ENCODE measurements at regions not wholly inside any gene's neighbourhood (a gene's known extent, or its start where the extent isn't known, plus 50 kb on each side); places are given as distances from the start of the nearest gene placed in this dataset.

DNA sequence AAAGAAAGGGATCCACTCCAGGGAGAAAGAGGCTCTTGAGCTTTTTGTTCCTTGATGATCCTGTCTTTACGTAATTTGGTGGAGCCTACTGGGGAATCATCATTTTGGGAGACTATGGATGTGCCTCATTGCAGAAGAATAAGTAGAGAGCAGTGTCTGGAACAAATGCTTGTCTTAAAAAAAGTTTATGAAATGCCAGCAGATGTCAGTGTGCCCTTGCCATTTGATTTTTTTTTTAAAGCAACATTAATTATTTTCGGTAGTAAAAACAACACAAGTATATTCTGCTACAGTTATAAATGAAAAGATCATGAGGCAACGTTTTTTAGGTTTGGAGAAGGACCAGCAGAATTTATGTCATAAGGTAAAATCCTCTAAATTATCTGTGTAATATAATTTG is 934.8 kb upstream of the EEF2KMT start:
- ATAC-seq (no peak), DNase-seq (ENCODE audit: low read depth, low spot score) (no peak)
- Histone ChIP-seq H3K9me3 (ENCODE audit: control insufficient read depth in 1 of 2, insufficient read depth in 1 of 2, low read depth in 1 of 2, low read length in 2 of 2) (peaks cover 4 to 11% of the 10 kb centered on the region in 2 experiments; a peak in 2 of 4 replicates), H3K4me3 (replicated peaks in 1 of 2; ENCODE audit: low read depth in 1 of 2, low read length in 2 of 2) (no peak overlapping the region), H2AFZ (ENCODE audit: low read depth, low read length, poor library complexity, severe bottlenecking) (no peak overlapping the region), H3K27me3 (ENCODE audit: insufficient read depth, low read length) (no peaks in the 10 kb centered on the region), H3K4me1 (ENCODE audit: control insufficient read depth in 1 of 2, insufficient read depth in 2 of 2, low read length in 2 of 2) (no peaks in the 10 kb centered on the region), H3K4me2 (ENCODE audit: low read length) (no peak overlapping the region), H3K9me2 (ENCODE audit: insufficient read depth) (no peaks in the 10 kb centered on the region), H4K20me1 (ENCODE audit: insufficient read depth) (no peaks in the 10 kb centered on the region), H3K79me2 (ENCODE audit: insufficient read depth, low read length) (no peaks in the 10 kb centered on the region), H3K9ac (ENCODE audit: low read length) (no peak overlapping the region), H3K27ac (ENCODE audit: low read depth, low read length) (no peak overlapping the region), H3K36me3 (ENCODE audit: control insufficient read depth in 1 of 2, insufficient read depth in 2 of 2, low read length in 2 of 2) (no peaks in the 10 kb centered on the region)
- CTCF ChIA-PET: no interaction called here
- RAD21 ChIA-PET (ENCODE audit: low non-redundant PET in 1 of 2, low total read pairs in 2 of 2, uncharacterized antibody in 2 of 2, unreplicated experiment in 2 of 2): no interaction called here
- BruUV-seq (replicated peaks): no TSS peak
- intact Hi-C loops (cut with micrococcal nuclease): no loop called here
- POLR2A ChIA-PET: no interaction called here
- TF ChIP-seq YY1 (IDR thresholded peaks at IDR 0.05; ENCODE audit: extremely low read depth, insufficient replicate concordance, low read depth, low read length) (no peak), EZH2 (IDR thresholded peaks at IDR 0.05) (no peak), POLR2A (IDR thresholded peaks at IDR 0.05; ENCODE audit: borderline replicate concordance, extremely low read depth, insufficient read depth, insufficient read length) (no peak), ELF1 (IDR thresholded peaks at IDR 0.05; ENCODE audit: borderline replicate concordance, low read depth) (no peak), RAD21 (IDR thresholded peaks at IDR 0.05; ENCODE audit: low read depth) (no peak), SRF (IDR thresholded peaks at IDR 0.05; ENCODE audit: low read depth) (no peak), TCF7L2 (IDR thresholded peaks at IDR 0.05; ENCODE audit: borderline replicate concordance, extremely low read depth, insufficient read depth, insufficient read length) (no peak), ZFX (IDR thresholded peaks at IDR 0.05) (no peak), POLR2AphosphoS5 (IDR thresholded peaks at IDR 0.05; ENCODE audit: low read depth, low read length) (no peak), CBX3 (IDR thresholded peaks at IDR 0.05; ENCODE audit: low read depth) (no peak)
- TF ChIP-seq, protein P1, sequence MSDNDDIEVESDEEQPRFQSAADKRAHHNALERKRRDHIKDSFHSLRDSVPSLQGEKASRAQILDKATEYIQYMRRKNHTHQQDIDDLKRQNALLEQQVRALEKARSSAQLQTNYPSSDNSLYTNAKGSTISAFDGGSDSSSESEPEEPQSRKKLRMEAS (IDR thresholded peaks at IDR 0.05): no peak

DNA sequence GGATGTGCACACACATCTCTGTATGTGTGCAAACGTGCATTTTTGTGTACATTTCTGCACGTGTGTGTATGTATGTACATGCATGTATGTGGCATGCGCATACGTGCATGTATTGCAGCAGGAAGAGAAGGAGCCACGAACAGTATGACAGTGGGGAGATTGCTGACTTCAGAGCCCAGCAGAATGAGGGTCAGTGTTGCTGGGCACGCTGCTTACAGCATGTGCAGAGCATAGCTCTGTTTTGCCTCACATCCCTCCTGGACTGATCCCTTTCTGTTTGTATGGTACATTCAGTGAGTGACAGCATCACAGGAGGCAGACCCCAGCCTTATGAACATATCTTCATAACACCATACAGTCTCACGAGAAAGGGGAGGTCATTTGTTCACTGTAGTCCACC is 934.0 kb upstream of the EEF2KMT start:
- POLR2A ChIA-PET: no interaction called here
- Histone ChIP-seq H3K4me1 (ENCODE audit: control insufficient read depth in 1 of 2, insufficient read depth in 2 of 2, low read length in 2 of 2) (no peaks in the 10 kb centered on the region), H3K27ac (ENCODE audit: low read depth, low read length) (no peak overlapping the region), H3K36me3 (ENCODE audit: control insufficient read depth in 1 of 2, insufficient read depth in 2 of 2, low read length in 2 of 2) (no peaks in the 10 kb centered on the region), H3K4me3 (replicated peaks in 1 of 2; ENCODE audit: low read depth in 1 of 2, low read length in 2 of 2) (no peak overlapping the region), H3K9me2 (ENCODE audit: insufficient read depth) (no peaks in the 10 kb centered on the region), H3K79me2 (ENCODE audit: insufficient read depth, low read length) (no peaks in the 10 kb centered on the region), H3K9me3 (ENCODE audit: control insufficient read depth in 1 of 2, insufficient read depth in 1 of 2, low read depth in 1 of 2, low read length in 2 of 2) (peaks cover 4 to 14% of the 10 kb centered on the region in 2 experiments; a peak in 2 of 4 replicates), H3K9ac (ENCODE audit: low read length) (no peak overlapping the region), H3K27me3 (ENCODE audit: insufficient read depth, low read length) (no peaks in the 10 kb centered on the region), H3K4me2 (ENCODE audit: low read length) (no peak overlapping the region), H4K20me1 (ENCODE audit: insufficient read depth) (no peaks in the 10 kb centered on the region), H2AFZ (ENCODE audit: low read depth, low read length, poor library complexity, severe bottlenecking) (no peak overlapping the region)
- BruUV-seq (replicated peaks): no TSS peak
- CTCF ChIA-PET: no interaction called here
- intact Hi-C loops (cut with micrococcal nuclease): no loop called here
- ATAC-seq (no peak), DNase-seq (ENCODE audit: low read depth, low spot score) (no peak)
- RAD21 ChIA-PET (ENCODE audit: low non-redundant PET in 1 of 2, low total read pairs in 2 of 2, uncharacterized antibody in 2 of 2, unreplicated experiment in 2 of 2): no interaction called here
- TF ChIP-seq, protein P2, sequence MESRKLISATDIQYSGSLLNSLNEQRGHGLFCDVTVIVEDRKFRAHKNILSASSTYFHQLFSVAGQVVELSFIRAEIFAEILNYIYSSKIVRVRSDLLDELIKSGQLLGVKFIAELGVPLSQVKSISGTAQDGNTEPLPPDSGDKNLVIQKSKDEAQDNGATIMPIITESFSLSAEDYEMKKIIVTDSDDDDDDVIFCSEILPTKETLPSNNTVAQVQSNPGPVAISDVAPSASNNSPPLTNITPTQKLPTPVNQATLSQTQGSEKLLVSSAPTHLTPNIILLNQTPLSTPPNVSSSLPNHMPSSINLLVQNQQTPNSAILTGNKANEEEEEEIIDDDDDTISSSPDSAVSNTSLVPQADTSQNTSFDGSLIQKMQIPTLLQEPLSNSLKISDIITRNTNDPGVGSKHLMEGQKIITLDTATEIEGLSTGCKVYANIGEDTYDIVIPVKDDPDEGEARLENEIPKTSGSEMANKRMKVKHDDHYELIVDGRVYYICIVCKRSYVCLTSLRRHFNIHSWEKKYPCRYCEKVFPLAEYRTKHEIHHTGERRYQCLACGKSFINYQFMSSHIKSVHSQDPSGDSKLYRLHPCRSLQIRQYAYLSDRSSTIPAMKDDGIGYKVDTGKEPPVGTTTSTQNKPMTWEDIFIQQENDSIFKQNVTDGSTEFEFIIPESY (IDR thresholded peaks at IDR 0.05; ENCODE audit: extremely low read depth, insufficient replicate concordance, low read length): no peak
- TF ChIP-seq CEBPB (IDR thresholded peaks at IDR 0.05; ENCODE audit: low read depth) (no peak), ZFX (IDR thresholded peaks at IDR 0.05) (no peak), ZNF274 (IDR thresholded peaks at IDR 0.05; ENCODE audit: low read depth, low read length) (no peak), ELF1 (IDR thresholded peaks at IDR 0.05; ENCODE audit: borderline replicate concordance, low read depth) (no peak), SP1 (IDR thresholded peaks at IDR 0.05; ENCODE audit: low read depth) (no peak), SIN3A (IDR thresholded peaks at IDR 0.05; ENCODE audit: low read depth) (no peak), EZH2phosphoT487 (IDR thresholded peaks at IDR 0.05; ENCODE audit: borderline replicate concordance) (no peak), EZH2 (IDR thresholded peaks at IDR 0.05) (no peak), TCF7L2 (IDR thresholded peaks at IDR 0.05; ENCODE audit: borderline replicate concordance, extremely low read depth, insufficient read depth, insufficient read length) (no peak), SRF (IDR thresholded peaks at IDR 0.05; ENCODE audit: low read depth) (no peak), EGR1 (IDR thresholded peaks at IDR 0.05; ENCODE audit: low read depth) (no peak)
- TF ChIP-seq, protein P3, sequence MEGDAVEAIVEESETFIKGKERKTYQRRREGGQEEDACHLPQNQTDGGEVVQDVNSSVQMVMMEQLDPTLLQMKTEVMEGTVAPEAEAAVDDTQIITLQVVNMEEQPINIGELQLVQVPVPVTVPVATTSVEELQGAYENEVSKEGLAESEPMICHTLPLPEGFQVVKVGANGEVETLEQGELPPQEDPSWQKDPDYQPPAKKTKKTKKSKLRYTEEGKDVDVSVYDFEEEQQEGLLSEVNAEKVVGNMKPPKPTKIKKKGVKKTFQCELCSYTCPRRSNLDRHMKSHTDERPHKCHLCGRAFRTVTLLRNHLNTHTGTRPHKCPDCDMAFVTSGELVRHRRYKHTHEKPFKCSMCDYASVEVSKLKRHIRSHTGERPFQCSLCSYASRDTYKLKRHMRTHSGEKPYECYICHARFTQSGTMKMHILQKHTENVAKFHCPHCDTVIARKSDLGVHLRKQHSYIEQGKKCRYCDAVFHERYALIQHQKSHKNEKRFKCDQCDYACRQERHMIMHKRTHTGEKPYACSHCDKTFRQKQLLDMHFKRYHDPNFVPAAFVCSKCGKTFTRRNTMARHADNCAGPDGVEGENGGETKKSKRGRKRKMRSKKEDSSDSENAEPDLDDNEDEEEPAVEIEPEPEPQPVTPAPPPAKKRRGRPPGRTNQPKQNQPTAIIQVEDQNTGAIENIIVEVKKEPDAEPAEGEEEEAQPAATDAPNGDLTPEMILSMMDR (IDR thresholded peaks at IDR 0.05 in 2 of 3, conservative IDR thresholded peaks at IDR 0.05 in 1 of 3; ENCODE audit: borderline replicate concordance in 1 of 3, insufficient read depth in 1 of 3, low read depth in 2 of 3, low read length in 2 of 3): no peak
